ENCODE measurements at regions not wholly inside any gene's neighbourhood (a gene's known extent, or its start where the extent isn't known, plus 50 kb on each side); places are given as distances from the start of the nearest gene placed in this dataset.

DNA sequence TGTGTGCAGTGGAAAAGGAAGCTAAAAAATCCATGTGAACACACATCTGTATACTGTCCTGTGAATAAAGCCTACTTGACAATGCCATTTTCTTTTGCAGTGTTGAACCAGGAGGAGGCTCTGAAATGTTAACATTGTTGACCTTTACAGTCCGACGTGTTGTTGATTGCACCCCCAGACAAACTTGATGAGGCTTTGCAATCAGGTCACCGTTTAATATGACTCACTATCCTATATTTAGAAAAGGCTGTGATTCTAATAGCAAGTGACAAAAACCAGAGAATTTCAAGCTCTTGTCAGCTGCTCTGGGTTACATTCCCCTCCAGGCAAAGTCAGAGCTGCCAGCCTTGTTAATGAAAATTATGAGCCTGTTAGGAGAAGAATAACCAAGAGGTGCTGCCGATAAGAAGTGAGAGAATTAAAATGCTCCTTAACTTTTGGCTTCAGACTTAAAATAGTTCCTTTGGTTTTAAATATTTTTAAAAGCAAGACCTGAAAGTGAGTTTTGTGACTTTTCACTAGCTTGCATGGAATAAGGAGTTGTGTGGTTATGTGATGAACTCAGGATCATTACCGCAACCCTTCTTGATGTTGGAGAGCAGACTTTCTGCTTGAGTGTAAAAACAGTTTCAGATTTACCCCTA is 162.1 kb downstream of the QPCT start:
- H3K27me3 ChIP-seq (ENCODE audit: insufficient read depth in 3 of 3, low read length in 2 of 3), result no peaks in the 10 kb centered on the region
- H3K36me3 ChIP-seq (ENCODE audit: insufficient read depth in 1 of 2, low read depth in 1 of 2), result no peaks in the 10 kb centered on the region
- ATAC-seq, result peak; percentile 84 to 92 (median 88)
- no peaks in the 10 kb centered on the region for H3K9me3 ChIP-seq
- TF ChIP-seq CTCF (IDR thresholded peaks at IDR 0.05), result no peak
- peak overlapping the region; percentile 77 for H3K27ac ChIP-seq
- intact Hi-C loops (cut with DNase I), result loop anchor here in 1 of 2 donors (5.0 kb wide), 1 partner anchor 81 kb away; no protein-coding TSS in a partner anchor
- H3K4me3 ChIP-seq, result peak overlapping the region; percentile 1
- WGBS, 3 donors, result 24 to 28% (median 25%) methylated on average over 5 of the region's 5 CpGs
- no peak for DNase-seq
- H3K4me1 ChIP-seq, result peaks cover 20% of the 10 kb centered on the region

DNA sequence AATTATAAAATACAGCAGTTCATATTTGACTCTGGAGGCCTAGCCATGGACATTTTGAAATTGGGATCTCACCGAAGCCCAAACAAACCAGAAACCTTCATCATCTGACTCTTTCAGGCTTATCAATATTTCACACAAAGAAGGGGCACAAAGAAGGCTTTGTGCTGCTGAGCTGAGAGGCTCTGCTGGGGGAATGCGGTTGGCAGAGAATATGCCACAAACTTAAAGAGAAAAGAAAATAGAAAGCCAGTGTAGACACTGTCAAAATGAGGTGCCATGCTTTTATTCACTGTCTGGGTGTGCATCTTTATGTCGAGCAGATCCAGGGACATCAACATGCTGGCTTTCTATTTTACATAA is 162.6 kb downstream of the QPCT start:
- no peak for TF ChIP-seq CTCF (IDR thresholded peaks at IDR 0.05)
- intact Hi-C loops (cut with DNase I), result loop anchor here in 1 of 2 donors (5.0 kb wide), 1 partner anchor 80 kb away; no protein-coding TSS in a partner anchor
- peak overlapping the region; percentile 77 for H3K27ac ChIP-seq
- H3K36me3 ChIP-seq (ENCODE audit: insufficient read depth in 1 of 2, low read depth in 1 of 2), result no peaks in the 10 kb centered on the region
- WGBS, 3 donors, result 44 to 56% (median 47%) methylated on average over 3 of the region's 3 CpGs
- H3K9me3 ChIP-seq, result no peaks in the 10 kb centered on the region
- DNase-seq (no peak), ATAC-seq (peak in 1 of 4 donors; percentile 16)
- peak overlapping the region; percentile 1 for H3K4me3 ChIP-seq
- H3K4me1 ChIP-seq, result peaks cover 20% of the 10 kb centered on the region
- H3K27me3 ChIP-seq (ENCODE audit: insufficient read depth in 3 of 3, low read length in 2 of 3), result no peaks in the 10 kb centered on the region

GRCh38 chr2:37507703-37508102 is 163.3 kb downstream of the QPCT start:
- intact Hi-C loops (cut with DNase I), result loop anchor here in 1 of 2 donors (5.0 kb wide), 1 partner anchor 80 kb away; no protein-coding TSS in a partner anchor
- Histone ChIP-seq H3K27me3 (ENCODE audit: insufficient read depth in 3 of 3, low read length in 2 of 3) (no peaks in the 10 kb centered on the region), H3K4me3 (peak overlapping the region; percentile 1), H3K36me3 (ENCODE audit: insufficient read depth in 1 of 2, low read depth in 1 of 2) (no peaks in the 10 kb centered on the region), H3K9me3 (no peaks in the 10 kb centered on the region), H3K27ac (peak overlapping the region; percentile 77), H3K4me1 (peaks cover 20% of the 10 kb centered on the region)
- TF ChIP-seq CTCF (IDR thresholded peaks at IDR 0.05), result no peak
- WGBS, 3 donors, result 30 to 41% (median 40%) methylated on average over 6 of the region's 6 CpGs
- no peak for DNase-seq
- peak; percentile 62 to 87 (median 80) for ATAC-seq

- H3K27ac ChIP-seq, result no peak overlapping the region
- H3K4me1 ChIP-seq, result peaks cover 3% of the 10 kb centered on the region
- no peaks in the 10 kb centered on the region for H3K9me3 ChIP-seq
- H3K4me3 ChIP-seq, result no peak overlapping the region
- ATAC-seq, result no peak
- intact Hi-C loops (cut with DNase I), result no loop called here
- WGBS, 3 donors, result 84 to 88% (median 84%) methylated on average over 1 of the region's 1 CpG
- no peaks in the 10 kb centered on the region for H3K36me3 ChIP-seq (ENCODE audit: insufficient read depth in 1 of 2, low read depth in 1 of 2)
- TF ChIP-seq CTCF (IDR thresholded peaks at IDR 0.05), result no peak
- no peak for DNase-seq
- H3K27me3 ChIP-seq (ENCODE audit: insufficient read depth in 3 of 3, low read length in 2 of 3), result no peaks in the 10 kb centered on the region
Observed at GRCh38 chr2:37512971-37513370, 158.5 kb downstream of the CDC42EP3 start.

Measured in psoas muscle (tissue), 7 donors.